HG03575 (cell line): ENCODE measurements at regions not wholly inside any gene's neighbourhood (a gene's known extent, or its start where the extent isn't known, plus 50 kb on each side); places are given as distances from the start of the nearest gene placed in this dataset.
A peak's percentile ranks its signal among the peaks of the same experiment; 100 is the strongest.
"Not testable (repeated sequence)": the region's sequence is repeated elsewhere in the genome, so short reads cannot be mapped to it uniquely, and the experiment has no call there.

Source experiments
- ATAC-seq: cut with Tn5 transposase; IDR thresholded peaks from one replicate; pipeline ENCODE4 v1.9.1; 2021; ENCODE audit not compliant: unreplicated experiment, insufficient number of reproducible peaks, low FRiP score; ENCODE audit errors: extremely low read depth

DNA sequence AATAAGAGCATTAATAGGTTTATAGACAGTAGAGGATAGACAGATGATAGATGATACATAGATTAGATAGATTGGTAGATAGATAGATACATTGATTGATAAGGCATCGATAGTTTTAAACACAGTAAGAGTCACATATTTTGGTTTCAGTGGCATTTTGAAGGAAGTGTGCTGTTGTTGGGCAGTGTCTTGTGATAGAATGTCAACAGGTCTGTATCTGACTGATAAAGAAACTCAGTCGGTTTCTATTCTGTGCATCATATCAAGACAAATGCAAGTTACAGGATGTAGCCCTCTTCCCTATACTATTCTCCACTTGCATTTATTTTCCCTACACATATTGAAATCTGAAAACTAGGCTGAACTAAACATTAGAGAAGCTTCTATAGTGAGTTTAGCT lies 1229.0 kb upstream of the ZEB2 start:
- peak; percentile 43 for ATAC-seq

DNA sequence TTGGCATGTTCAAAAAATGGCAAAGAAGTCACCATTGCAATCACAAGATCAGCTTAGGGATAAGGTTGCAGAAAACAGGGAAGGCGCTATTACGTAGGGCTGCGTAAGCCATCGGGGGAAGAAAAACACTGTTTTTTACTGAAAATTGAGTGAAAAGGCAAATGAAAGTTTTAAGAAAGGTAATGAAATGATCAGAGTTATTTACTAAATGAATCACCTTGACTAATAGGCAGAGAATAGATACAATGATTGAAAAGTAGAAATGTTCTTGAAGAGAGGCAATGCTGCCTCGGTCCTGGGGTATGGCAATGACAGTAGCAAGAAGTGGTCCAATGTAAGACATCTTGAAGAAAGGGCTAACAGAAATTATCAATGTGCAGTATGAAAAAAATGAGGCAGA lies 1227.8 kb upstream of the ZEB2 start:
- no peak for ATAC-seq

DNA sequence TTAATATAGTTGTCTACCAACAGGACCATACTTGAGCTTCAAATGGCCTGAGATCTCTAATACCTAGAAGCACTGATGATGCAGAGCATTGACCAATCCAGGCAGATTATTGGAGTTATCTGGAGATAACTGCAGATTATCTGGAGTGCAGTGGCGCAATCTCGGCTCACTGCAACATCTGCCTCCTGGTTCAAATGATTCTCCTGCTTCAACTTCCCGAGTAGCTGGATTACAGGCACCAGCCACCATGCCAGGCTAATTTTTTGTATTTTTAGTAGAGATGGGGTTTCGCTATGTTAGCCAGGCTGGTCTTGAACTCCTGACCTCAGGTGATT lies 1225.4 kb upstream of the ZEB2 start:
- ATAC-seq: not testable (repeated sequence)

DNA sequence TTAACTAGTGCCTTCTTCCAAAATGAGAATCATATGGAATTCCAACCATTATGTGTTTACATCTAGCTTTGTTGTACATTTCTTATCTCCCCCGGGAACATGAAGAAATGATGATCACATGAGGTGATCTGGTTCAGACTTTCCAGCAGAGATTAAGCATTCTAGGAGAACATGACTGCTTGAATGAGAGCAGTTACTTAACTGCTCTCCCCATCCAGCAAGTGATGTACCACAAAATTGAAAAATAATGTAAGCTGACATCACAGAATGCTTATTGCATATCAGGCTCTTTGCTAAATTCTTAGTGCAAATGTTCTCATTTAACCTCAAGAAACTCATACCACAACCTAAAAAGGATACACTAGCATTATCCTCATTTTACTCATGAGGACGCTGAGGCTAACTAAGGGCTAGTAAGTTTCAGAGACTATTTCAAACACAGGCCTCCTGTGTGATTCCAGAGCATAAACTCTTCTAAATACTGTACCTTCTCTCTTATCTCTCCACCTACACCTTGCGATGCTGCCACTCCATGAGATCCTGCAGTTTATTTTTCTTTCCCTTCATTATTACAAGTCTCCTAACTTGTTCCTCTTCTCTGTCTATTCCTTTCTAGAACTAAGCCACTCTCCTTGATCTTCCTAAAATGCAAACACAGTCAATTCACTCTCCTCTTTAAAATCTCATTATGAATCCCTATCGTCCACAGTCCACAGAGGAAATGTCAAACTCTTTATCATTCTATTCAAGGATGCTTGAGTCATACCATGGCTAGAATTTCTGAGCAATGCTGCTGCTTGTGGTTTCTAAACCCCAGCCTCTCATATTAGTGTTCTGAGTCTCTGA lies 1224.8 kb upstream of the ZEB2 start:
- ATAC-seq: peak; percentile 79

DNA sequence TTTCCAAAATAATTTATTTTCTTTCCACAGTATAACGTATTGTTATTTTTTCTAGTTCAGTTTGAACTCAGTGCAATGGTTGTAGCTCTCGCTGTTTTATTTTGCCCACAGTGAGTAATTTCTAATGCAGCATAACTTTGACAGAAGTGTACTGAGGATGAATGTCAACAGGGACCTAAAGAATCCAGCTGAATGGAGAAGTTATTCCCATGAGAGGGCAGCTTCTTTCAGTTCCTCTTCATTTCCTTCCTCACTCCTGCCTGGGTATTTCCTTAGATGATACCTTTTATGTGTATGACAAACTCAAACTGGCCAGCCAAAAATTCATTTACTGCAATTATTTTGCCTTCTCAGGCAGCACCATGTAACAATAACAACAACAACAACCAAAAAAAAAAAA lies 1223.1 kb upstream of the ZEB2 start:
- no peak for ATAC-seq

DNA sequence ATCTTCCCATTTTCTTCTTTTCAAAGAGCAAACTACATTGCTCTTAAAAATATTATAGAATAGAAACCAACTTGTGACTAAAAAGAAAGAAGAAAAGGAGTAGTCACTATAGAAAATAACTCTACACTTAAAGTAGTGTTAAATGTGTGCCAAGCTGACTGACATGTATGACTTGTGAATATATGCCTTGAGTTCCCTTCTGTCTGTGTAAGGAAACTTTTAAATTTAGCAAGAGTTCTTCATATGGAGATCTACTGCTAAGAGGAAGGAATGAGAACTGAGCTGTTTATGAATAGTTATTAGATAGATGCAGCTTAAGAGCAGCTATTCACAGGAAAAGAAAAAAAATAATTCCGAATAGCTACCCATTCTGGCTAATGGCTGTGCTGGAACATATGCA lies 1221.7 kb upstream of the ZEB2 start:
- ATAC-seq: no peak

DNA sequence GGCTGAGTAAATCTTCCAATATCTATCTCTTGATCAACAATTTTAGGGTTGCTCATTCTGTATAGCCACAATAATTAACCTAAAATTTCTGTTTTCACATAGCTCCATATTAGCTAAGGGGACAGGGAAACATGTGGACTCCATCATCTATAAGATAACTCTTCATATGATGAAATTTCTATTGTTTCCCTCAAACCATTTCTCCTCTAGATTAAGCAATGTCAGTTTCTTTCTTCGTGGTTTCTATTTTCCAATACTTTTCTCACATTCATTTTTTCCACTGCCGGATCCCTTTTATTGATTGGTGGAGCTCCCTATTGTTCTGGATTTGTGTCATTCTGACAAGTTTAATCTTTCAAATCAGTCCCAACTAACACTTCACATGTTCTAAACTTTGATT lies 1221.3 kb upstream of the ZEB2 start:
- ATAC-seq: no peak

DNA sequence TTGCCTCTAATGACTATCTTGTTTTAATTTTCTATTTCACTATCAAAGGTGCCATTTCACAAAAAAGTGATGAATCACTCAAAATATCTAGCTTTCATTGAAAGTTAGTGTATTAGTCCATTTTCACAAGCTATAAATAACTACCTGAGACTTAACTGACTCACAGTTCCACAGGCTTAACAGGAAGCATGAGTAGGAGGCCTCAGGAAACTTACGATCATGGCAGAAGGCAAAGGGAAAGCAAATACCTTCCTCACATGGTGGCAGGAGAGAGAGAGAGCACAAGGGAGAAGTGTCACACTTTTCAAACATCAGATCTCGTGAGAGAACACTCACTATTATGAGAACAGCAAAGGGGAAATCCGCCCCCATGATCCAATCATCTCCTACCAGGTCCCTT lies 1220.4 kb upstream of the ZEB2 start:
- no peak for ATAC-seq

DNA sequence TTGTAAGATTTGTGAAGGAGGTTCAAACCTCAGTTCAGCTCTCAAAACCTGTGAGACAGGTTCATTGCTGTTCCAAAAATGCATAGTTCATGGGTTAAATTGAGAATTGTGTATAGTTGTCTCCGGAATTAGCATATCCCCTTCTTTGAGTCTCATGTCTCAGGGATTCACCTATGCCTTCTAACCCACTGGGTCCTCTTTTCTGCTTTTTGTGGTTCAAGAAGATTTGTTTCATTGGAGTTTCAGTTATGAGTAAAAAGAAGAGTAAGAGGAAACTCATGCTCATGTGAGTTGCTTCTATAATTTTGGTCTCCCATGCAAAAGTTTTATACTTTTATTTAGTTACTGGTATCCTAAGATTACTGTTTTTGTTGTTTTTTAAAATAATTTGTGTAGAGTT lies 1219.8 kb upstream of the ZEB2 start:
- ATAC-seq: peak; percentile 63

DNA sequence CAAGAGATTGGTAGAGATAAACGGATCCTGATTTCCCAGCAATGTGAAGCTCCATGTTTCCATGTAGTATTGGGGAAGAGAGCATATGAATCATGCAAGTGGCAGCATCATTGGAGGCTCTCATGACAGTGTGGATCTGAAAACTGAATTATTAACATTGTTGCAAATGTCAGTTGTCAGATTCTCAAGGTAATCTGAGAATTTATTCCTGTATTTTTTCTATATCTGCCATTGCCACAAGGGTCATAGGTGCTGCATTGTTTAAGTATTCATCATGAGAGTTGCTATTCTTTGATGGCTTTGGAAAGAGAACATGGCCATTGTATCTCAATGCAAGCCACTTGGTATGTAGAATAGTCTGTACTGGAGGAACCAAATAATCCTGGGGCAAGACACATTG lies 1217.0 kb upstream of the ZEB2 start:
- no peak for ATAC-seq

DNA sequence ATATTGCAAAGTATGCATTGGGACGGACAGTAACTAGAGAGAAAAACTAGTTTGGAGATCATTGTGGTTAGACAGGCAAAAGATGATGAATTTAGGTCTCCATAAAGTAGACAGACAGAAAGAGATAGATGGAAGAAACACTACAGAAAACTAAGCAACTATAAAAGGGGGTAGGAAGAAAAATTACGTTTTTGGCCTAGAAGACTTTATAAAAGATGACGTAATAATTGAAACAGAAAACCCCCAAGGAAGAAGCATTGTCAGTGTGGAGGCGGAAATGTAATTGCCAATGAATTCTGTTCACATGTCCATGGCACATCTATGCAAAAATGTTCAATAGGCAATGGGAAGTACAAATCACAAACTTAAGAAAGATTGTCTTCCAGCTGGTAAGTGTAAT lies 1211.5 kb upstream of the ZEB2 start:
- ATAC-seq: no peak

DNA sequence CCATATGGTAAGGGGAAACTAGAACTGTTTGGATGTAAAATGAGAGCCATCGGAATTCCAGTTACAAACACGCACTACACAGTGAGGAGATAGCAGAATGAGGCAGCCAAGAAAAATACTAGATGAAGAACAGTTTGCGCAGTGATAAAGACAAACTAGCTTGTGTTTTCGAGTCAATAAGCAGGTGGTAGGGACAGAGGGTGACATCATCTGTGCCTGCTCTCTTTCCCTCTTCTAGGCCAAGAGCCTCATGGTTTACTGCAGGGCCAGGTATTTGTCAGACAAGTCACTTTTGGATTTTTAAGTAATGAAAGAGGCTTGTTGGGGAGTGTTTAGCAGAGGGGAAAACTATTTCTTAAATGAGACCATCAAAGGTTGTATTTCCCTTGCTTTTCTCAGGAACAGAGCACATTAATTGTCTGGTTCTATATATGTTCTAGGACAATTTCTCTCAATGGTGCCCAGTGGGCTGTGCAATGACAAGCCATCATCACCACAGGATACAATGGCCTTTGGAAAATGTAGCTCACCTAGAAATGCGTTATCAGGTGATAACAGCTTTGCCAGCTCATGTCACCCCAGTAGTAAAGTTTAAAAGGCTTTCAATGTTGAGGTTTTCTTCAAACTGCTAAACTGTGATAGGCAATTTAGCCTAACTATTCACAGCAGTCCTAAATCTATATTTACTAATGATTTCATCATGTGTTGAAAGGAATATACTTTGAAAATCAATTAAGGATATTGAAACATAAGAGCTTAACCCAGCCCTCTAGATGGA lies 1210.3 kb upstream of the ZEB2 start:
- no peak for ATAC-seq

DNA sequence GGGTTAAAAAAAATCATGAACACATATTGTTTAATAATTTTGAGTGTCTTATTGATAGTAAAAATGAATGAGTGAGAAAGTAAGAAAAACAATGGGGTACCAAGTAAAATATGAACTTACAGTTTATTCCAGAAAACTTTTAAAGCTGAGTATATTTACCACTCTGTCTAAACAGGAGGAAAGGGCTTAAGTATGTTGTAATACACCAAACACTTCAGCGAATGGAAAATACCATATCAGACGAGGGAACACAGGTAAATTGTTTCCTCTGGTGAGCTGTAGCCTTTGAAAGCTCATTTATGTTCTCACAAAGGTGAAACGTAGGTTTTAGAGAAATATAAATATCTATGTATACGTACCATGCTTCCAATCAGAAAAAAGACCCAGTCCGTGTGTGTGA lies 1209.6 kb upstream of the ZEB2 start:
- ATAC-seq: no peak

DNA sequence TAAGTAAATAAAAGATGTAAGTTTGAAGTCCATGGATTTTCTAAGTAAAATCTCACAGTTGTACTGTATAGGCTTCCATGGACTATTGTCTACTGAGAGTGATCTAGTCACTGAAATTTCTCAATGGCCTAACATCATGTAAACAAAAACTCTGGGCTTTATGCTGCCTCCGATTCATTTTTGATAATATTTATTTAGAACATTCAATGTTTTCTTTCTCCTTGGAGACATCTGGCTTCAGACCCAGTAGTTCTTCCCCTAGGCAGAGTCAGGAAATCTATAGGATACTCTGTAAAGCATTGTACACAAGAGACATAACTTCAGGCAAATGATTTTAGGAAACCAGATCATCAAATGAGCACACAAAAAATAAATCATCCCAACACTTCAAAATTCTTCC lies 1208.6 kb upstream of the ZEB2 start:
- ATAC-seq: no peak

DNA sequence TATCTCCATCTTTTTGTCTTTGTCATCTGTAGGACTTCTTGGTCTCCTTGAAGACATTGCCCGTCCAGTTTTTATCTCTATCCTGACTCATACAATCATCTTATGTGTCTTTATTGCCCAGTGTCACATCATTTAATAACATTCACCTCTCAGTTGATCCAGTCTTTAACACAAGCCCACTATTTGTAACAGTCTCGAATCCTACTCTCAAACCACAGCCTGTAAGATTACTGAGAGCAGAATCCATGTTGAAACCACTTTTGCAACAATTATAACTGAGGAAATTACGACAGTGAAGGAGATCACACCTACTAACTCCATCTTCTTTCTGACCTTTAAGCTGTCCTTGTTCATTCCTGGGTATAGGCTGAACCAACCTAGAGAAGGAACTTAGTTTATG lies 1206.0 kb upstream of the ZEB2 start:
- no peak for ATAC-seq

DNA sequence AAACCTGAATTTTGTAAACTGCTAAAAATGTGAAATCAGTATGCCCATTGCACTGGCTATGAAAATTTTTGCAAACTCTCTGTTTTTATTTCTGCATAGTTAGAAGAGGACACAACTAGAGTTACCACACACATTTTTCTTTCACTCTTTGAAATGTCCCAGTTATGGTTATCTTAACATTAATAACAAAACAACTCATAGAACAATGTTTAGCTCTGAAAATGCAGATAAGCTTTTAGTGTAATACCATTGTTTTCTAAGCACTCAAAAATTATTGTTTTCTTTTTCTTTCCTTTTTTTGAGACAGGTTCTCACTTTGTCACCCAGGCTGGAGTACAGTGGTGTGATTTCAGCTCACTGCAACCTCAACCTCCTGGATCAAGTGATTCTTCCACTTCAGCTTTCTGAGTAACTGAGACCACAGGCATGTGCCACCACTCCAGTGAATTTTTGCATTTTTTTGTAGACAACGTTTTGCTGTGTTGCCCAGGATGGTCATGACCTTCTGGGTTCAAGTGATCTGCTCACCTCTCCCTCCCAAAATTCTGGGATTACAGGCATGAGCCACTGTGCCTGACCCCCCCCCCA lies 1204.5 kb upstream of the ZEB2 start:
- no peak for ATAC-seq

DNA sequence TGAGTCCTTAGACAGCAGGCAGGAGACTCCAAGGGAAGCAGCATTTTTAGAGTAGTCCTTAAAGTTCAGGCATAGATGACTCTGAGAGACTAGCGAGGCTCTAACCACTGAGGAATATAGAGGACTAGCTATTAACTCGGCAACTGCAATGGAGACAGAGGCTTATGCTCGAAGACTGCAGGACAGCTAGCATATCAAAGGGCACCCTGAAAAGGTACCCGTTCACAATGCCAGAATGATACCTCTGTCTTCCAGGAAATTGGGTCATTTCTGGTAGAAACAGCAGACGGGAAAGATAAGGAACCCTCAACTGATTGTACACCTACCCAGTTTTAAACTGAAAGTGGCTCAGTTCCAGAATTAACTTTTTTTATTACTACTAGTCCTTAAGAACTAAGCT lies 1204.0 kb upstream of the ZEB2 start:
- ATAC-seq: no peak

DNA sequence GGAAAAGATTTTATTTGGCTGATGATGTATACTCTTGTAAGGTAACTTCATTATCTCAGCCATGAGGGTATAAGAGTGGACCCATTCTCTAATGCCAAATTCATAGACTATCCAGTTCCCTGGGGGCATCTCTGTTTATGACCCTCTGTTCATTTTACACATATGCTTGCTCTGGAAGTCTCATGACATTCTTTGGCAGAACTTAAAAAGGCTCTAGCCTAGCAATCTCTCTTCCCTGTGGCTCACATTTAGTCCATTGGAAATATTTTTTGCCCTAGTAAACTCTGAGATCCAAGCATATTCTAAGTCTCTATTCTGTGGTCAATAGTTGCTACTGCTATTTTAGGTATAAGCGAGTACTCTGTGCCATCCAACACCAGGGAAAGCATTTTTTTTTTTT lies 1201.8 kb upstream of the ZEB2 start:
- ATAC-seq: no peak

DNA sequence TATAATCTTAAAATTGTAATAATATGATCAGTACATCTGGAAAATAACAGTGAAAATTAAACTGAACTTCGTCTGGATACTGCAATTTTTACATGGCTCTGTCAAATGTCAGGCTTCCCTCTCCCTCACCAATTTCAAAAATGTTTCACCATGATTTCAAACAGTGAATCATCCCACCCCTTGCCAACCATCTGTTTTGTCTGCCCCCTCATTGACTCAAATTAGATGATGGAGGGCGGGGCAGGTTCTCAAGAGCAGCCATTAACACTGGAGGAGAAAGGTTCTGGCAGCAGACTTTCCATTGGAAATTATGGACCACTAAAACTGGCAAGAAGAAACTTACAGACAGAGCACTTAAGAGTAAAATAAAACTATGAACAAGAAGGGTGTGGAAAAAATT lies 1195.7 kb upstream of the ZEB2 start:
- no peak for ATAC-seq

DNA sequence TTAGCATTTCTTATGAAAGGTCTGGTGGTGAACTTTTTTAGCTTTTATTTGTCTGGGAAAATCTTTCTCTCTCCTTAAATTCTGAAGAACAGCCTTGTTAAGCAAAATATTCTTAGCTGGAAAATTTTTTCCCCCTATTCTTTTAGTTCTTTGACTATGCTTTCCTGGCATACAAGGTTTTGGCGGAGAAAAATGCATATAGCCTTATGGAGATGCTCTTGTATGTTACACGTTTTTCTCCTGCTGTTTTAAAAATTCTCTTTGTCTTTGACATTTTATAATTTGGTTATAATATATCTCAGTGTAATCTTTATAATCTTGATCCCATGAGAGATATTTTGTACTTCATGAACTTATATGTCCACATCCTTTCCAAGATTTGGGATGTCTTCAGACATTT lies 1190.4 kb upstream of the ZEB2 start:
- no peak for ATAC-seq
